Activated CD4-positive, alpha-beta T cell treated with anti-CD3 and anti-CD28 coated beads, Interleukin-2, amount 50 U/mL, for 24 hours (primary cell): ENCODE measurements at regions not wholly inside any gene's neighbourhood (a gene's known extent, or its start where the extent isn't known, plus 50 kb on each side); places are given as distances from the start of the nearest gene placed in this dataset.

ENCODE experiments used
- DNase-seq, 2 donors: peaks; one replicate each; pipeline ENCODE4 v3.0.0-alpha.2; 2020; ENCODE audit warnings: low read depth in 1 of 2, low spot score in 1 of 2

GRCh38 chr5:50963971-50964745 lies 297.7 kb downstream of the PARP8 start:
- DNase-seq: no peak

- no peak for DNase-seq
Observed at GRCh38 chr5:50964746-50965653, 298.6 kb downstream of the PARP8 start.

GRCh38 chr5:50965654-50966375 lies 299.4 kb downstream of the PARP8 start:
- DNase-seq: no peak

- no peak for DNase-seq
Observed at GRCh38 chr5:50967009-50967562, 300.6 kb downstream of the PARP8 start.

- no peak for DNase-seq
Observed at GRCh38 chr5:50967563-50968355, 301.3 kb downstream of the PARP8 start.

GRCh38 chr5:50968356-50969149 lies 302.1 kb downstream of the PARP8 start:
- DNase-seq: no peak

GRCh38 chr5:50969151-50970031 lies 303.0 kb downstream of the PARP8 start:
- no peak for DNase-seq

- DNase-seq: no peak
Observed at GRCh38 chr5:50975840-50976239, 309.4 kb downstream of the PARP8 start.

GRCh38 chr5:50978924-50979323 lies 312.5 kb downstream of the PARP8 start:
- no peak for DNase-seq

- DNase-seq: no peak
Observed at GRCh38 chr5:50984640-50985039, 318.2 kb downstream of the PARP8 start.

GRCh38 chr5:50990296-50990924 lies 324.0 kb downstream of the PARP8 start:
- DNase-seq: no peak

GRCh38 chr5:50995285-50995942 lies 329.0 kb downstream of the PARP8 start:
- DNase-seq: no peak

- DNase-seq: no peak
Observed at GRCh38 chr5:51001227-51001923, 334.9 kb downstream of the PARP8 start.

GRCh38 chr5:51002368-51002767 lies 335.9 kb downstream of the PARP8 start:
- DNase-seq: no peak

- DNase-seq: no peak
Observed at GRCh38 chr5:51013036-51013435, 346.6 kb downstream of the PARP8 start.

GRCh38 chr5:51018423-51018822 lies 352.0 kb downstream of the PARP8 start:
- no peak for DNase-seq

- DNase-seq: no peak
Observed at GRCh38 chr5:51024263-51024662, 357.8 kb downstream of the PARP8 start.
